ENCODE measurements at regions not wholly inside any gene's neighbourhood (a gene's known extent, or its start where the extent isn't known, plus 50 kb on each side); places are given as distances from the start of the nearest gene placed in this dataset.

DNA sequence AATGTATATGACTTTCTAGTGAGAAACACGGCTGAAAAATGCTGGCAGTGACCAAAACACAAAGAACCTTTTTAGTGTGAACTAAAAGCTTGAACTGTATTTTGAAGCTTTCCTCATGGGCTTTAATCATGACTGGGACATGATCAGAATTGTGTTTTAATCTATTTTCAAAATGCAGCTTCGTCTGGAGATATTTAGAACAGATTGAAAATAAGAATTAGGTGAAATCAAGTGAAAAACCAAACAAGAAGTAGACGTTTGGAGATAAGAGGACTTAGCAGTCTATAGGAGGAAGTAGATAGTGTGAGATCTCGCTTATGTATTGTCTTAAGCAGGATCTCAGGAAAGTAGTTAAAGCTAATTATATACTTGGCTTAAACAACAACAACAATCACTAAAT, 865.4 kb upstream of the MBL2 start:
- TF ChIP-seq, protein P1, sequence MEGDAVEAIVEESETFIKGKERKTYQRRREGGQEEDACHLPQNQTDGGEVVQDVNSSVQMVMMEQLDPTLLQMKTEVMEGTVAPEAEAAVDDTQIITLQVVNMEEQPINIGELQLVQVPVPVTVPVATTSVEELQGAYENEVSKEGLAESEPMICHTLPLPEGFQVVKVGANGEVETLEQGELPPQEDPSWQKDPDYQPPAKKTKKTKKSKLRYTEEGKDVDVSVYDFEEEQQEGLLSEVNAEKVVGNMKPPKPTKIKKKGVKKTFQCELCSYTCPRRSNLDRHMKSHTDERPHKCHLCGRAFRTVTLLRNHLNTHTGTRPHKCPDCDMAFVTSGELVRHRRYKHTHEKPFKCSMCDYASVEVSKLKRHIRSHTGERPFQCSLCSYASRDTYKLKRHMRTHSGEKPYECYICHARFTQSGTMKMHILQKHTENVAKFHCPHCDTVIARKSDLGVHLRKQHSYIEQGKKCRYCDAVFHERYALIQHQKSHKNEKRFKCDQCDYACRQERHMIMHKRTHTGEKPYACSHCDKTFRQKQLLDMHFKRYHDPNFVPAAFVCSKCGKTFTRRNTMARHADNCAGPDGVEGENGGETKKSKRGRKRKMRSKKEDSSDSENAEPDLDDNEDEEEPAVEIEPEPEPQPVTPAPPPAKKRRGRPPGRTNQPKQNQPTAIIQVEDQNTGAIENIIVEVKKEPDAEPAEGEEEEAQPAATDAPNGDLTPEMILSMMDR (IDR thresholded peaks at IDR 0.05 in 8 of 11, conservative IDR thresholded peaks at IDR 0.05 in 3 of 11), result no peak
- TF ChIP-seq POLR2AphosphoS5 (IDR thresholded peaks at IDR 0.05), result no peak
